ENCODE measurements at regions not wholly inside any gene's neighbourhood (a gene's known extent, or its start where the extent isn't known, plus 50 kb on each side); places are given as distances from the start of the nearest gene placed in this dataset.

GRCh38 chr12:89801284-89801683, 92.6 kb upstream of the ATP2B1 start:
- no peak for TF ChIP-seq CTCF (conservative IDR thresholded peaks at IDR 0.05)
- H3K27ac ChIP-seq = no peak overlapping the region

GRCh38 chr12:89800435-89800834, 91.8 kb upstream of the ATP2B1 start:
- no peak for TF ChIP-seq CTCF (conservative IDR thresholded peaks at IDR 0.05)
- H3K27ac ChIP-seq = no peak overlapping the region

GRCh38 chr12:89799316-89799715, 90.7 kb upstream of the ATP2B1 start:
- no peak overlapping the region for H3K27ac ChIP-seq

GRCh38 chr12:89797436-89797835, 88.8 kb upstream of the ATP2B1 start:
- no peak for TF ChIP-seq CTCF (conservative IDR thresholded peaks at IDR 0.05)
- H3K27ac ChIP-seq = no peak overlapping the region

More at GRCh38 chr12:89799316-89799715, 90.7 kb upstream of the ATP2B1 start:
- TF ChIP-seq CTCF (conservative IDR thresholded peaks at IDR 0.05) = no peak

GRCh38 chr12:89796798-89797382, 88.3 kb upstream of the ATP2B1 start:
- TF ChIP-seq CTCF (conservative IDR thresholded peaks at IDR 0.05) = no peak
- H3K27ac ChIP-seq = no peak overlapping the region

- no peak for TF ChIP-seq CTCF (conservative IDR thresholded peaks at IDR 0.05)
- H3K27ac ChIP-seq = no peak overlapping the region
These were observed 85.3 kb upstream of the ATP2B1 start for GRCh38 chr12:89793946-89794345.

GRCh38 chr12:89791286-89791685, 82.6 kb upstream of the ATP2B1 start:
- H3K27ac ChIP-seq = no peak overlapping the region
- TF ChIP-seq CTCF (conservative IDR thresholded peaks at IDR 0.05) = no peak

Data from VCaP (cell line).